B cell (primary cell): ENCODE measurements at regions not wholly inside any gene's neighbourhood (a gene's known extent, or its start where the extent isn't known, plus 50 kb on each side); places are given as distances from the start of the nearest gene placed in this dataset.

ENCODE experiments used
- ATAC-seq: fragments of 200-7000 bp; cut with Tn5 transposase; one replicate; pipeline ENCODE4 v1.10.0; 2021; ENCODE audit warnings: low read depth, mild to moderate bottlenecking, moderate number of reproducible peaks, moderate library complexity
- CTCF ChIA-PET: fragments of 350-600 bp; sonication (Branson Sonifier 250); formaldehyde crosslinking; loops from one replicate; lab custom pipeline; 2021; ENCODE audit warnings: antibody characterized with exemption, inconsistent platforms; lab: Charles Lee
- POLR2A ChIA-PET: fragments of 350-600 bp; sonication (Branson Sonifier 250); formaldehyde crosslinking; loops from one replicate; lab custom pipeline; 2021; ENCODE audit warnings: antibody characterized with exemption; lab: Charles Lee
- DNase-seq: peaks from one replicate; pipeline ENCODE4 v3.0.0; 2013
- H2AFZ ChIP-seq: 2 replicates; pipeline ENCODE4 v1.6.1; 2012; ENCODE audit warnings: mild to moderate bottlenecking, low read depth, low read length; ENCODE audit not compliant: insufficient read depth, poor library complexity, severe bottlenecking
- H3K27ac ChIP-seq, 2 donors: 1 replicate in 1 of 2; 2 replicates in 1 of 2; pipeline ENCODE4 v1.5.1; 2012 to 2013; ENCODE audit warnings: low read length in 2 of 2, mild to moderate bottlenecking in 2 of 2, moderate library complexity in 1 of 2
- H3K27me3 ChIP-seq, 4 experiments: fragments of 200-600 bp in 1 of 4; sonication (generic) in 1 of 4; replicated peaks in 1 of 4; 1 replicate in 2 of 4; 2 replicates in 2 of 4; pipeline versions ENCODE4 v1.6.1 to v1.7.0; 2013 to 2016; ENCODE audit warnings: low read length in 3 of 4, mild to moderate bottlenecking in 2 of 4, mixed read lengths in 1 of 4, moderate library complexity in 1 of 4; ENCODE audit not compliant: insufficient read depth in 4 of 4, control insufficient read depth in 3 of 4; ENCODE audit errors: control extremely low read depth in 1 of 4
- H3K36me3 ChIP-seq, 2 experiments: replicated peaks in 1 of 2; 1 replicate in 1 of 2; 2 replicates in 1 of 2; pipeline versions ENCODE4 v1.6.1 to v1.7.1; 2013; ENCODE audit warnings: low read length in 1 of 2; ENCODE audit not compliant: insufficient read depth in 2 of 2, control insufficient read depth in 1 of 2; ENCODE audit errors: control extremely low read depth in 1 of 2, extremely low read depth in 1 of 2
- H3K4me1 ChIP-seq, 2 donors: fragments of 200-600 bp in 1 of 2; sonication (generic) in 1 of 2; 1 replicate in 1 of 2; 2 replicates in 1 of 2; pipeline versions ENCODE4 v1.5.1 to v1.6.1; 2013 to 2017; ENCODE audit warnings: low read length in 2 of 2; ENCODE audit not compliant: control insufficient read depth in 2 of 2, insufficient read depth in 2 of 2
- H3K4me2 ChIP-seq: replicated peaks from 2 replicates; pipeline ENCODE3; 2012; ENCODE audit warnings: mild to moderate bottlenecking, low read depth, low read length; ENCODE audit not compliant: poor library complexity, severe bottlenecking
- H3K4me3 ChIP-seq, 5 experiments: fragments of 200-600 bp in 1 of 5; sonication (generic) in 1 of 5; 1 replicate in 3 of 5; 2 replicates in 2 of 5; pipeline versions ENCODE4 v1.5.1 to v1.7.0; 2011 to 2016; ENCODE audit warnings: low read length in 4 of 5, mild to moderate bottlenecking in 4 of 5, low read depth in 2 of 5, control low read depth in 1 of 5, moderate library complexity in 1 of 5; ENCODE audit not compliant: insufficient read depth in 1 of 5; ENCODE audit errors: control extremely low read depth in 1 of 5, extremely low read depth in 1 of 5
- H3K79me2 ChIP-seq: fragments of 200-600 bp; sonication (generic); one replicate; pipeline ENCODE4 v1.6.0; 2016; ENCODE audit warnings: low read length; ENCODE audit not compliant: control insufficient read depth, insufficient read depth
- H3K9ac ChIP-seq: fragments of 200-600 bp; sonication (generic); 2 replicates; pipeline ENCODE4 v1.6.1; 2017; ENCODE audit warnings: mild to moderate bottlenecking, low read length, moderate library complexity
- H3K9me3 ChIP-seq, 3 donors: one replicate each; pipeline versions ENCODE4 v1.6.1 to v1.7.1; 2013; ENCODE audit warnings: low read length in 2 of 3; ENCODE audit not compliant: control insufficient read depth in 2 of 3, insufficient read depth in 1 of 3; ENCODE audit errors: control extremely low read depth in 1 of 3
- H4K20me1 ChIP-seq: 2 replicates; pipeline ENCODE4 v1.6.0; 2012; ENCODE audit warnings: mild to moderate bottlenecking, low read length; ENCODE audit not compliant: insufficient read depth, control insufficient read depth, poor library complexity, severe bottlenecking
- H3K27ac Mint-ChIP-seq: one replicate; pipeline ENCODE4 v1.8.0; 2021; ENCODE audit warnings: mixed read lengths
- H3K27me3 Mint-ChIP-seq: one replicate; pipeline ENCODE4 v1.8.0; 2021; ENCODE audit warnings: mixed read lengths
- H3K4me1 Mint-ChIP-seq: one replicate; pipeline ENCODE4 v1.8.0; 2021; ENCODE audit warnings: mixed read lengths
- H3K4me3 Mint-ChIP-seq: one replicate; pipeline ENCODE4 v1.8.0; 2021; ENCODE audit warnings: mixed read lengths
- H3K9me3 Mint-ChIP-seq: one replicate; pipeline ENCODE4 v1.8.0; 2022; ENCODE audit warnings: mixed read lengths; ENCODE audit not compliant: insufficient read depth
- EZH2 ChIP-seq: IDR thresholded peaks from 2 replicates; pipeline ENCODE4 v1.6.1; 2012; ENCODE audit warnings: borderline replicate concordance, low read depth, mild to moderate bottlenecking, moderate library complexity, low read length; ENCODE audit not compliant: insufficient read depth, poor library complexity, severe bottlenecking
- WGBS: methylation state at CpG from one replicate; pipeline ENCODE4 v1.1.5; 2013; ENCODE audit warnings: missing lambda C conversion rate; ENCODE audit not compliant: insufficient coverage; 5-methylcytosine and 5-hydroxymethylcytosine counted together
- intact Hi-C: fragments of 100-400 bp; cut with micrococcal nuclease; formaldehyde crosslinking; loops from one replicate; pipeline ENCODE4 v1.10.0; 2022
- TF ChIP-seq, protein P1 (sequence below): fragments of 200-600 bp; IDR thresholded peaks from one replicate; pipeline ENCODE4 v1.8.0; 2022; ENCODE audit warnings: antibody characterized with exemption, mild to moderate bottlenecking

DNA sequence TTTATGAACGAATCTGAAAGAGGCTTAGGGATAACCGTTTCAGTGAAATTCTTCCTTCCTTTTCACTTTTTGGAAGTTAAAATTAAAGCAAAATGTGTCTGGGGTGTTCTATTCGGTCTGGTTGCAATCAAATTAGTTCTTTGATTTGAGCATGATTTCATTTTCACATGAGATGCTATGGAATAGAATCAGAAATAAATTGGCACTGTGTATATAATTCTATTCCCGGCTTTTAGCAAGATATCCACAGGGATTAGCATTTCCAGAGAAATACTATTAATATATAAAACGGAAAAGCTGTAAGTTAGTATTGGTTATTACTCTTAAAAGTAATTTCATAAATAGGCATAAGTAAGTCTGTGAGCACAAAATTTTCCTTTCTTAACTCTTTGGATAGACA is 1676.8 kb upstream of the PCDH7 start:
- H3K9me3 Mint-ChIP-seq = peaks cover 4% of the 10 kb centered on the region
- no peaks in the 10 kb centered on the region for H3K79me2 ChIP-seq
- no CpG with 5 or more reads among the region's 5 CpGs for WGBS
- ChIA-PET CTCF (no interaction called here), POLR2A (no interaction called here)
- no peak for TF ChIP-seq EZH2
- TF ChIP-seq, protein P1, sequence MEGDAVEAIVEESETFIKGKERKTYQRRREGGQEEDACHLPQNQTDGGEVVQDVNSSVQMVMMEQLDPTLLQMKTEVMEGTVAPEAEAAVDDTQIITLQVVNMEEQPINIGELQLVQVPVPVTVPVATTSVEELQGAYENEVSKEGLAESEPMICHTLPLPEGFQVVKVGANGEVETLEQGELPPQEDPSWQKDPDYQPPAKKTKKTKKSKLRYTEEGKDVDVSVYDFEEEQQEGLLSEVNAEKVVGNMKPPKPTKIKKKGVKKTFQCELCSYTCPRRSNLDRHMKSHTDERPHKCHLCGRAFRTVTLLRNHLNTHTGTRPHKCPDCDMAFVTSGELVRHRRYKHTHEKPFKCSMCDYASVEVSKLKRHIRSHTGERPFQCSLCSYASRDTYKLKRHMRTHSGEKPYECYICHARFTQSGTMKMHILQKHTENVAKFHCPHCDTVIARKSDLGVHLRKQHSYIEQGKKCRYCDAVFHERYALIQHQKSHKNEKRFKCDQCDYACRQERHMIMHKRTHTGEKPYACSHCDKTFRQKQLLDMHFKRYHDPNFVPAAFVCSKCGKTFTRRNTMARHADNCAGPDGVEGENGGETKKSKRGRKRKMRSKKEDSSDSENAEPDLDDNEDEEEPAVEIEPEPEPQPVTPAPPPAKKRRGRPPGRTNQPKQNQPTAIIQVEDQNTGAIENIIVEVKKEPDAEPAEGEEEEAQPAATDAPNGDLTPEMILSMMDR = no peak
- H3K9me3 ChIP-seq = peaks cover 0 to 13% (median 0%) of the 10 kb centered on the region in 3 donors
- no peaks in the 10 kb centered on the region for H4K20me1 ChIP-seq
- H3K4me2 ChIP-seq = no peak overlapping the region
- H3K4me3 Mint-ChIP-seq = no peak overlapping the region
- H3K27ac Mint-ChIP-seq = no peak overlapping the region
- no peaks in the 10 kb centered on the region for H3K4me1 ChIP-seq
- DNase-seq (no peak), ATAC-seq (no peak)
- H2AFZ ChIP-seq = no peak overlapping the region
- intact Hi-C loops = no loop called here
- no peaks in the 10 kb centered on the region for H3K4me1 Mint-ChIP-seq
- H3K27me3 ChIP-seq = no peaks in the 10 kb centered on the region
- no peak overlapping the region for H3K4me3 ChIP-seq
- H3K27ac ChIP-seq = no peak overlapping the region
- no peak overlapping the region for H3K9ac ChIP-seq
- H3K36me3 ChIP-seq = no peaks in the 10 kb centered on the region
- no peaks in the 10 kb centered on the region for H3K27me3 Mint-ChIP-seq

DNA sequence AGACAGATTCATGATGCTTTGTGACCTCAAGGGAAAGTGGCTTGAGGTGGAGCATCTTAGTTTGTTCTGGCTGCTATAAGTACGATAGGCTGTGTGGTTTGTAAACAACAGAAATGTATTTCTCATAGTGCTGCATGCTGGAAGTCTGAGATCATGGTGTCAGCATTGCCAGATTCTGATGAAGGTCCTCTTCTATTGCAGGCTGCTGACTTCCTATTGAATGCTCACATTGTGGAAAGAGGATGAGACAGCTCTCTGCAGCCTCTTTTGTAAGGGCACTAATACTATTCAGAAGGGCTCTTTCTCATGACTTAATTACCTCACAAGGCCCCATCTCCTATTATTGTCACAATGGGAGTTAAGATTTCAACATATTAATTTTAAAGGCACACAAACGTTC is 1674.0 kb upstream of the PCDH7 start:
- 67% methylated on average over 1 of the region's 2 CpGs for WGBS
- ATAC-seq (no peak), DNase-seq (no peak)
- Mint-ChIP-seq H3K27me3 (no peaks in the 10 kb centered on the region), H3K27ac (no peak overlapping the region), H3K9me3 (peaks cover 3% of the 10 kb centered on the region), H3K4me3 (no peak overlapping the region), H3K4me1 (no peaks in the 10 kb centered on the region)
- Histone ChIP-seq H3K36me3 (no peaks in the 10 kb centered on the region), H3K4me2 (no peak overlapping the region), H4K20me1 (no peaks in the 10 kb centered on the region), H3K27ac (no peak overlapping the region), H3K4me1 (no peaks in the 10 kb centered on the region), H3K27me3 (no peaks in the 10 kb centered on the region), H2AFZ (no peak overlapping the region), H3K4me3 (no peak overlapping the region), H3K9me3 (peaks cover 0 to 13% (median 0%) of the 10 kb centered on the region in 3 donors), H3K9ac (no peak overlapping the region), H3K79me2 (no peaks in the 10 kb centered on the region)
- ChIA-PET CTCF (no interaction called here), POLR2A (no interaction called here)
- TF ChIP-seq EZH2 = no peak
- TF ChIP-seq, protein P1 = no peak
- intact Hi-C loops = no loop called here
